ENCODE measurements at regions not wholly inside any gene's neighbourhood (a gene's known extent, or its start where the extent isn't known, plus 50 kb on each side); places are given as distances from the start of the nearest gene placed in this dataset.

GRCh38 chr21:28207436-28208173 lies 785.1 kb downstream of the LTN1 start:
- TF ChIP-seq CTCF (conservative IDR thresholded peaks at IDR 0.05 in 1 of 2, IDR thresholded peaks at IDR 0.05 in 1 of 2; ENCODE audit: extremely low read depth in 1 of 2, insufficient read depth in 1 of 2, low read depth in 1 of 2, low read length in 2 of 2) (no peak), EZH2 (IDR thresholded peaks at IDR 0.05; ENCODE audit: borderline replicate concordance, low read length) (no peak)
